IMR-90 (cell line): ENCODE measurements at regions not wholly inside any gene's neighbourhood (a gene's known extent, or its start where the extent isn't known, plus 50 kb on each side); places are given as distances from the start of the nearest gene placed in this dataset.
A peak's percentile ranks its signal among the peaks of the same experiment; 100 is the strongest.

Experiments used
- ATAC-seq: fragments of 200-7000 bp; cut with Tn5 transposase; 2 replicates; pipeline ENCODE4 v1.9.1; 2020; ENCODE audit warnings: low read depth, mild to moderate bottlenecking, moderate library complexity
- BruUV-seq: library from RNA; stranded (reverse); fragments of 400-500 nt; replicated peaks from 2 replicates; lab custom pipeline; 2021; lab: Mats Ljungman, UMichigan
- CTCF ChIA-PET: fragments of 300-600 bp; formaldehyde crosslinking; extraction: SDS; loops from one replicate; lab custom pipeline; 2021; ENCODE audit warnings: antibody characterized with exemption; lab: Yijun Ruan, JAX
- POLR2A ChIA-PET: fragments of 300-600 bp; sonication (Branson Sonifier 250); formaldehyde crosslinking; loops from one replicate; lab custom pipeline; 2022; ENCODE audit warnings: antibody characterized with exemption; ENCODE audit not compliant: unreplicated experiment; lab: Charles Lee
- DNase-seq: peaks from one replicate; pipeline ENCODE4 v3.0.0; 2013
- H2AFZ ChIP-seq: replicated peaks from 2 replicates; pipeline ENCODE3; 2013; ENCODE audit warnings: low read length, mild to moderate bottlenecking; ENCODE audit not compliant: poor library complexity
- H2AK5ac ChIP-seq: 2 replicates; pipeline ENCODE4 v1.6.1; 2013; ENCODE audit warnings: low read depth, low read length, inconsistent platforms
- H2AK9ac ChIP-seq: replicated peaks from 2 replicates; pipeline ENCODE3; 2013; ENCODE audit warnings: mild to moderate bottlenecking, low read depth, low read length, moderate library complexity; ENCODE audit not compliant: poor library complexity
- H2BK120ac ChIP-seq: 2 replicates; pipeline ENCODE4 v1.6.1; 2013; ENCODE audit warnings: low read depth, low read length, inconsistent platforms
- H2BK15ac ChIP-seq: 3 replicates; pipeline ENCODE4 v1.6.1; 2013; ENCODE audit warnings: low read depth, low read length, inconsistent platforms
- H2BK20ac ChIP-seq: 2 replicates; pipeline ENCODE4 v1.6.1; 2013; ENCODE audit warnings: low read depth, mild to moderate bottlenecking, inconsistent platforms, low read length, moderate library complexity
- H2BK5ac ChIP-seq: 2 replicates; pipeline ENCODE4 v1.6.1; 2013; ENCODE audit warnings: mild to moderate bottlenecking, low read depth, low read length, inconsistent platforms; ENCODE audit not compliant: poor library complexity, severe bottlenecking
- H3K14ac ChIP-seq: replicated peaks from 2 replicates; pipeline ENCODE4 v1.6.1; 2013; ENCODE audit warnings: low read depth, low read length, inconsistent platforms
- H3K18ac ChIP-seq: 2 replicates; pipeline ENCODE4 v1.6.1; 2013; ENCODE audit warnings: low read depth, low read length, control low read depth
- H3K23ac ChIP-seq: 2 replicates; pipeline ENCODE4 v1.6.1; 2013; ENCODE audit warnings: low read depth, low read length, inconsistent platforms
- H3K27ac ChIP-seq: 2 replicates; pipeline ENCODE4 v1.5.1; 2013; ENCODE audit warnings: mild to moderate bottlenecking, control low read depth, low read length; ENCODE audit not compliant: insufficient read depth
- H3K27me3 ChIP-seq: 2 replicates; pipeline ENCODE4 v1.6.1; 2013; ENCODE audit warnings: low read length; ENCODE audit not compliant: control insufficient read depth, insufficient read depth
- H3K36me3 ChIP-seq: 2 replicates; pipeline ENCODE4 v1.6.1; 2013; ENCODE audit warnings: low read length, mixed read lengths; ENCODE audit not compliant: control insufficient read depth, insufficient read depth
- H3K4ac ChIP-seq: 2 replicates; pipeline ENCODE4 v1.6.1; 2013; ENCODE audit warnings: low read depth, low read length, inconsistent platforms
- H3K4me1 ChIP-seq: 2 replicates; pipeline ENCODE4 v1.6.1; 2013; ENCODE audit warnings: low read length, mixed read lengths; ENCODE audit not compliant: control insufficient read depth, insufficient read depth
- H3K4me2 ChIP-seq: 2 replicates; pipeline ENCODE4 v1.6.1; 2013; ENCODE audit warnings: low read depth, mild to moderate bottlenecking, control low read depth, low read length, moderate library complexity
- H3K4me3 ChIP-seq: 2 replicates; pipeline ENCODE4 v1.5.1; 2013; ENCODE audit warnings: low read depth, mild to moderate bottlenecking, control low read depth, low read length, moderate library complexity; ENCODE audit not compliant: insufficient read depth
- H3K56ac ChIP-seq: 2 replicates; pipeline ENCODE4 v1.6.1; 2013; ENCODE audit warnings: low read length, inconsistent platforms; ENCODE audit not compliant: insufficient read depth; ENCODE audit errors: extremely low read depth
- H3K79me1 ChIP-seq, 2 experiments: 2 replicates each; pipeline ENCODE4 v1.6.1; 2013; ENCODE audit warnings: low read length in 2 of 2, inconsistent platforms in 1 of 2, low read depth in 1 of 2
- H3K9ac ChIP-seq: 2 replicates; pipeline ENCODE4 v1.6.1; 2013; ENCODE audit warnings: low read depth, low read length, control low read depth
- H3K9me1 ChIP-seq: 2 replicates; pipeline ENCODE4 v1.6.1; 2013; ENCODE audit warnings: low read length, inconsistent platforms; ENCODE audit not compliant: insufficient read depth
- H3K9me3 ChIP-seq: 2 replicates; pipeline ENCODE4 v1.6.1; 2013; ENCODE audit warnings: low read length; ENCODE audit not compliant: control insufficient read depth, insufficient read depth
- H4K20me1 ChIP-seq: 2 replicates; pipeline ENCODE4 v1.6.1; 2013; ENCODE audit warnings: low read length, inconsistent platforms; ENCODE audit not compliant: insufficient read depth
- H4K5ac ChIP-seq: 2 replicates; pipeline ENCODE4 v1.6.1; 2013; ENCODE audit warnings: mild to moderate bottlenecking, low read depth, low read length, control low read depth
- H4K8ac ChIP-seq, 2 experiments: 2 replicates each; pipeline ENCODE4 v1.6.1; 2013; ENCODE audit warnings: low read depth in 2 of 2, low read length in 2 of 2, control low read depth in 1 of 2, inconsistent platforms in 1 of 2
- H4K91ac ChIP-seq: 2 replicates; pipeline ENCODE4 v1.6.1; 2013; ENCODE audit warnings: low read depth, low read length, inconsistent platforms; ENCODE audit not compliant: insufficient read depth
- MXI1 ChIP-seq: IDR thresholded peaks from 2 replicates; pipeline ENCODE4 v1.6.1; 2012; ENCODE audit warnings: low read depth, mild to moderate bottlenecking, low read length, moderate library complexity, borderline replicate concordance
- SMC3 ChIP-seq: fragments of 150-350 bp; IDR thresholded peaks from 2 replicates; pipeline ENCODE4 v1.6.1; 2016; ENCODE audit warnings: low read depth, mild to moderate bottlenecking, antibody characterized with exemption, low read length, moderate library complexity
- WGBS, 2 experiments: methylation state at CpG; one replicate each; pipeline versions ENCODE4 v1.1.5 to v1.1.7; 2013; ENCODE audit warnings: missing lambda C conversion rate in 2 of 2; ENCODE audit not compliant: insufficient read length in 1 of 2; ENCODE audit errors: extremely low coverage in 2 of 2; 5-methylcytosine and 5-hydroxymethylcytosine counted together
- dilution Hi-C: fragments of 300-500 bp; cut with HindIII; formaldehyde crosslinking; loops from one replicate; pipeline ENCODE4 v1.14.3; 2018; ENCODE audit warnings: low sequenced_read_pairs; ENCODE audit not compliant: unreplicated experiment
- in situ Hi-C: fragments of 300-500 bp; cut with MboI; formaldehyde crosslinking; loops from 3 replicates; pipeline ENCODE4 v1.14.3; 2019; ENCODE audit warnings: low sequenced_read_pairs, inconsistent platforms, mixed read lengths
- intact Hi-C: fragments of 100-400 bp; cut with micrococcal nuclease; formaldehyde crosslinking; loops from 2 replicates; pipeline ENCODE4 v1.10.0; 2022
- TF ChIP-seq, protein P1 (sequence below): conservative IDR thresholded peaks from 2 replicates; pipeline ENCODE4 v1.5.1; 2012; ENCODE audit warnings: mild to moderate bottlenecking, low read depth, low read length, improper control_type of control experiment

DNA sequence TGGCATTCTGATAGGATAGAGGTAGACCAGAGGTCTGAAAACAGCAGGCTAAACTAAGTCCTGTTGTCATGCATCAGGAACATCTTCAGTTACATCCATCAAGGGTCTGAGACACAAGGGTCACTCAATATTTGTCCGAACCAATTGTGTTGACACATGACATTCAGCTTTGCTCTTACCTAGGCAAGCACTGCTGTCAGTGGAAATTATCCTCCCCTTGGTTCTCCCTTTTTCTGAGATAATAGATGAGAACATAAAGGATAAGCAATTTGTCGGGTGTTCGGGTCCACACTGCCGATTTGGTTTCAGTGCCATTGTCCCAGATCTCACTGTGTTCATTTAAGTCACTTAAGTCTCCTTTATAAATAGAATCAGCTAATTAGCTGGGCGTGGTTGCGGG is 148.3 kb upstream of the MSX2 start (continued):
- no peak for TF ChIP-seq SMC3

DNA sequence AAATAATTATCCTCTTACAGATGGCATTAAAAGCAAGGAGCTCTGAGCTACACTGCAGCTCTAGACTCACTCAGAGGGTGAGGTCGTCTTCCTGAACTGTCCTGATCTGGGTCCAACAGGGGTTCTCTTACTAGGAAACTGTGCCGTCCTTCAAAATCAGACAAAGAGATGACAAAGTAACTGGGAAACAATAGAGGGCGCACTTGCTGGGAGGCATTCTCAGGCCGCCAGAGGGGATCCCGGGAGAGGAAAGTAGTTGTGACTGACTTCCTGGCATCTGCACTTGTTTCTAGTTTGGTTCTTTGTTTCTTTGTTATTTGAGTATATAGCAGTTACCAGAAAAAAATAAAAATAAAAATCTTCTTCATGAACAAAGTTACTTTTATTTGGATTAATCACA is 142.9 kb upstream of the MSX2 start:
- no peak for DNase-seq
- no peak overlapping the region for H3K9ac ChIP-seq
- H3K14ac ChIP-seq = no peak overlapping the region
- H2BK5ac ChIP-seq = no peak overlapping the region
- H3K4me1 ChIP-seq = peaks cover 4% of the 10 kb centered on the region; the same call in 1 of the 2 replicates
- H3K27ac ChIP-seq = no peak overlapping the region
- no peaks in the 10 kb centered on the region for H3K27me3 ChIP-seq
- H3K56ac ChIP-seq = no peak overlapping the region
- H3K36me3 ChIP-seq = no peaks in the 10 kb centered on the region
- CTCF ChIA-PET = interaction anchor here (0.9 to 1.5 kb wide), 2 partner anchors 8 to 10 kb away, joined by 3 to 4 read pairs; no protein-coding TSS in a partner anchor
- no peak overlapping the region for H3K4me3 ChIP-seq
- 28% methylated on average over 2 of the region's 5 CpGs; no CpG with 5 or more reads in 1 of the 2 experiments for WGBS, 2 experiments
- H4K5ac ChIP-seq = no peak overlapping the region
- no peak overlapping the region for H3K23ac ChIP-seq
- H3K4me2 ChIP-seq = no peak overlapping the region
- dilution Hi-C loops = no loop called here
- intact Hi-C loops = no loop called here
- BruUV-seq = no TSS peak
- POLR2A ChIA-PET = no interaction called here
- H2BK120ac ChIP-seq = 0 out of 2 replicates have a peak overlapping the region, but pooled peaks have one; percentile 1
- peak overlapping the region; percentile 18; the same call in 1 of the 3 replicates for H2BK15ac ChIP-seq
- no peaks in the 10 kb centered on the region for H3K79me1 ChIP-seq
- no peak overlapping the region for H2BK20ac ChIP-seq
- in situ Hi-C loops = no loop called here
- H3K9me3 ChIP-seq = no peaks in the 10 kb centered on the region; the same call in 1 of the 2 replicates
- TF ChIP-seq, protein P1, sequence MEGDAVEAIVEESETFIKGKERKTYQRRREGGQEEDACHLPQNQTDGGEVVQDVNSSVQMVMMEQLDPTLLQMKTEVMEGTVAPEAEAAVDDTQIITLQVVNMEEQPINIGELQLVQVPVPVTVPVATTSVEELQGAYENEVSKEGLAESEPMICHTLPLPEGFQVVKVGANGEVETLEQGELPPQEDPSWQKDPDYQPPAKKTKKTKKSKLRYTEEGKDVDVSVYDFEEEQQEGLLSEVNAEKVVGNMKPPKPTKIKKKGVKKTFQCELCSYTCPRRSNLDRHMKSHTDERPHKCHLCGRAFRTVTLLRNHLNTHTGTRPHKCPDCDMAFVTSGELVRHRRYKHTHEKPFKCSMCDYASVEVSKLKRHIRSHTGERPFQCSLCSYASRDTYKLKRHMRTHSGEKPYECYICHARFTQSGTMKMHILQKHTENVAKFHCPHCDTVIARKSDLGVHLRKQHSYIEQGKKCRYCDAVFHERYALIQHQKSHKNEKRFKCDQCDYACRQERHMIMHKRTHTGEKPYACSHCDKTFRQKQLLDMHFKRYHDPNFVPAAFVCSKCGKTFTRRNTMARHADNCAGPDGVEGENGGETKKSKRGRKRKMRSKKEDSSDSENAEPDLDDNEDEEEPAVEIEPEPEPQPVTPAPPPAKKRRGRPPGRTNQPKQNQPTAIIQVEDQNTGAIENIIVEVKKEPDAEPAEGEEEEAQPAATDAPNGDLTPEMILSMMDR = 0 out of 2 replicates have a peak, but pooled peaks have one; percentile 19
- TF ChIP-seq MXI1 = no peak
- no peaks in the 10 kb centered on the region for H4K20me1 ChIP-seq
- no peaks in the 10 kb centered on the region for H3K9me1 ChIP-seq
- H2AK5ac ChIP-seq = no peak overlapping the region
- 0 out of 2 replicates have a peak overlapping the region, but pooled peaks have one; percentile 2 for H3K18ac ChIP-seq
- peak; percentile 46 for ATAC-seq
- no peak overlapping the region for H2AFZ ChIP-seq
- H2AK9ac ChIP-seq = no peak overlapping the region
- H3K4ac ChIP-seq = no peak overlapping the region
- H4K91ac ChIP-seq = no peak overlapping the region; the same call in 1 of the 2 replicates
- no peak overlapping the region for H4K8ac ChIP-seq
